IMR-90 (cell line): ENCODE measurements at regions not wholly inside any gene's neighbourhood (a gene's known extent, or its start where the extent isn't known, plus 50 kb on each side); places are given as distances from the start of the nearest gene placed in this dataset.

ENCODE experiments used
- ATAC-seq: fragments of 200-7000 bp; cut with Tn5 transposase; 2 replicates; pipeline ENCODE4 v1.9.1; 2020; ENCODE audit warnings: low read depth, mild to moderate bottlenecking, moderate library complexity
- BruUV-seq: library from RNA; stranded (reverse); fragments of 400-500 nt; replicated peaks from 2 replicates; lab custom pipeline; 2021; lab: Mats Ljungman, UMichigan
- CTCF ChIA-PET: fragments of 300-600 bp; formaldehyde crosslinking; extraction: SDS; loops from one replicate; lab custom pipeline; 2021; ENCODE audit warnings: antibody characterized with exemption; lab: Yijun Ruan, JAX
- POLR2A ChIA-PET: fragments of 300-600 bp; sonication (Branson Sonifier 250); formaldehyde crosslinking; loops from one replicate; lab custom pipeline; 2022; ENCODE audit warnings: antibody characterized with exemption; ENCODE audit not compliant: unreplicated experiment; lab: Charles Lee
- DNase-seq: peaks from one replicate; pipeline ENCODE4 v3.0.0; 2013
- H2AFZ ChIP-seq: replicated peaks from 2 replicates; pipeline ENCODE3; 2013; ENCODE audit warnings: low read length, mild to moderate bottlenecking; ENCODE audit not compliant: poor library complexity
- H2AK5ac ChIP-seq: 2 replicates; pipeline ENCODE4 v1.6.1; 2013; ENCODE audit warnings: low read depth, low read length, inconsistent platforms
- H2AK9ac ChIP-seq: replicated peaks from 2 replicates; pipeline ENCODE3; 2013; ENCODE audit warnings: mild to moderate bottlenecking, low read depth, low read length, moderate library complexity; ENCODE audit not compliant: poor library complexity
- H2BK120ac ChIP-seq: 2 replicates; pipeline ENCODE4 v1.6.1; 2013; ENCODE audit warnings: low read depth, low read length, inconsistent platforms
- H2BK15ac ChIP-seq: 3 replicates; pipeline ENCODE4 v1.6.1; 2013; ENCODE audit warnings: low read depth, low read length, inconsistent platforms
- H2BK20ac ChIP-seq: 2 replicates; pipeline ENCODE4 v1.6.1; 2013; ENCODE audit warnings: low read depth, mild to moderate bottlenecking, inconsistent platforms, low read length, moderate library complexity
- H2BK5ac ChIP-seq: 2 replicates; pipeline ENCODE4 v1.6.1; 2013; ENCODE audit warnings: mild to moderate bottlenecking, low read depth, low read length, inconsistent platforms; ENCODE audit not compliant: poor library complexity, severe bottlenecking
- H3K14ac ChIP-seq: replicated peaks from 2 replicates; pipeline ENCODE4 v1.6.1; 2013; ENCODE audit warnings: low read depth, low read length, inconsistent platforms
- H3K18ac ChIP-seq: 2 replicates; pipeline ENCODE4 v1.6.1; 2013; ENCODE audit warnings: low read depth, low read length, control low read depth
- H3K23ac ChIP-seq: 2 replicates; pipeline ENCODE4 v1.6.1; 2013; ENCODE audit warnings: low read depth, low read length, inconsistent platforms
- H3K27ac ChIP-seq: 2 replicates; pipeline ENCODE4 v1.5.1; 2013; ENCODE audit warnings: mild to moderate bottlenecking, control low read depth, low read length; ENCODE audit not compliant: insufficient read depth
- H3K27me3 ChIP-seq: 2 replicates; pipeline ENCODE4 v1.6.1; 2013; ENCODE audit warnings: low read length; ENCODE audit not compliant: control insufficient read depth, insufficient read depth
- H3K36me3 ChIP-seq: 2 replicates; pipeline ENCODE4 v1.6.1; 2013; ENCODE audit warnings: low read length, mixed read lengths; ENCODE audit not compliant: control insufficient read depth, insufficient read depth
- H3K4ac ChIP-seq: 2 replicates; pipeline ENCODE4 v1.6.1; 2013; ENCODE audit warnings: low read depth, low read length, inconsistent platforms
- H3K4me1 ChIP-seq: 2 replicates; pipeline ENCODE4 v1.6.1; 2013; ENCODE audit warnings: low read length, mixed read lengths; ENCODE audit not compliant: control insufficient read depth, insufficient read depth
- H3K4me2 ChIP-seq: 2 replicates; pipeline ENCODE4 v1.6.1; 2013; ENCODE audit warnings: low read depth, mild to moderate bottlenecking, control low read depth, low read length, moderate library complexity
- H3K4me3 ChIP-seq: 2 replicates; pipeline ENCODE4 v1.5.1; 2013; ENCODE audit warnings: low read depth, mild to moderate bottlenecking, control low read depth, low read length, moderate library complexity; ENCODE audit not compliant: insufficient read depth
- H3K56ac ChIP-seq: 2 replicates; pipeline ENCODE4 v1.6.1; 2013; ENCODE audit warnings: low read length, inconsistent platforms; ENCODE audit not compliant: insufficient read depth; ENCODE audit errors: extremely low read depth
- H3K79me1 ChIP-seq, 2 experiments: 2 replicates each; pipeline ENCODE4 v1.6.1; 2013; ENCODE audit warnings: low read length in 2 of 2, inconsistent platforms in 1 of 2, low read depth in 1 of 2
- H3K9ac ChIP-seq: 2 replicates; pipeline ENCODE4 v1.6.1; 2013; ENCODE audit warnings: low read depth, low read length, control low read depth
- H3K9me1 ChIP-seq: 2 replicates; pipeline ENCODE4 v1.6.1; 2013; ENCODE audit warnings: low read length, inconsistent platforms; ENCODE audit not compliant: insufficient read depth
- H3K9me3 ChIP-seq: 2 replicates; pipeline ENCODE4 v1.6.1; 2013; ENCODE audit warnings: low read length; ENCODE audit not compliant: control insufficient read depth, insufficient read depth
- H4K20me1 ChIP-seq: 2 replicates; pipeline ENCODE4 v1.6.1; 2013; ENCODE audit warnings: low read length, inconsistent platforms; ENCODE audit not compliant: insufficient read depth
- H4K5ac ChIP-seq: 2 replicates; pipeline ENCODE4 v1.6.1; 2013; ENCODE audit warnings: mild to moderate bottlenecking, low read depth, low read length, control low read depth
- H4K8ac ChIP-seq, 2 experiments: 2 replicates each; pipeline ENCODE4 v1.6.1; 2013; ENCODE audit warnings: low read depth in 2 of 2, low read length in 2 of 2, control low read depth in 1 of 2, inconsistent platforms in 1 of 2
- H4K91ac ChIP-seq: 2 replicates; pipeline ENCODE4 v1.6.1; 2013; ENCODE audit warnings: low read depth, low read length, inconsistent platforms; ENCODE audit not compliant: insufficient read depth
- BHLHE40 ChIP-seq: fragments of 150-350 bp; IDR thresholded peaks from 2 replicates; pipeline ENCODE4 v1.6.1; 2016; ENCODE audit warnings: mild to moderate bottlenecking, low read depth, low read length
- CEBPB ChIP-seq: IDR thresholded peaks from 2 replicates; pipeline ENCODE4 v1.6.1; 2012; ENCODE audit warnings: low read depth, low read length, improper control_type of control experiment
- CHD1 ChIP-seq: IDR thresholded peaks from 2 replicates; pipeline ENCODE4 v1.6.1; 2012; ENCODE audit warnings: low read depth, low read length, improper control_type of control experiment
- CTCF ChIP-seq: conservative IDR thresholded peaks from 2 replicates; pipeline ENCODE4 v1.5.1; 2012; ENCODE audit warnings: mild to moderate bottlenecking, low read depth, low read length, improper control_type of control experiment
- ELK1 ChIP-seq: fragments of 150-350 bp; IDR thresholded peaks from 2 replicates; pipeline ENCODE4 v1.6.1; 2016; ENCODE audit warnings: low read depth, mild to moderate bottlenecking, low read length, moderate library complexity, borderline replicate concordance
- FOS ChIP-seq: fragments of 150-350 bp; IDR thresholded peaks from 2 replicates; pipeline ENCODE4 v1.6.1; 2016; ENCODE audit warnings: low read depth, low read length
- MAFK ChIP-seq: IDR thresholded peaks from 2 replicates; pipeline ENCODE4 v1.6.1; 2012; ENCODE audit warnings: low read depth, low read length, improper control_type of control experiment
- MAZ ChIP-seq: IDR thresholded peaks from 2 replicates; pipeline ENCODE4 v1.6.1; 2012; ENCODE audit warnings: low read depth, mild to moderate bottlenecking, low read length, improper control_type of control experiment, moderate library complexity, borderline replicate concordance
- MXI1 ChIP-seq: IDR thresholded peaks from 2 replicates; pipeline ENCODE4 v1.6.1; 2012; ENCODE audit warnings: low read depth, mild to moderate bottlenecking, low read length, moderate library complexity, borderline replicate concordance
- NFE2L2 ChIP-seq: fragments of 150-350 bp; IDR thresholded peaks from 2 replicates; pipeline ENCODE4 v1.6.1; 2016; ENCODE audit warnings: low read depth, mild to moderate bottlenecking, low read length
- POLR2A ChIP-seq: IDR thresholded peaks from 2 replicates; pipeline ENCODE4 v1.6.1; 2012; ENCODE audit warnings: mild to moderate bottlenecking, low read depth, low read length
- RAD21 ChIP-seq: IDR thresholded peaks from 2 replicates; pipeline ENCODE4 v1.6.1; 2012; ENCODE audit warnings: low read length, improper control_type of control experiment
- RCOR1 ChIP-seq: IDR thresholded peaks from 2 replicates; pipeline ENCODE4 v1.6.1; 2012; ENCODE audit warnings: mild to moderate bottlenecking, low read length, improper control_type of control experiment; ENCODE audit not compliant: insufficient replicate concordance
- RFX5 ChIP-seq: IDR thresholded peaks from 2 replicates; pipeline ENCODE4 v1.8.0; 2012; ENCODE audit warnings: low read depth, mild to moderate bottlenecking, low read length, moderate library complexity
- SMC3 ChIP-seq: fragments of 150-350 bp; IDR thresholded peaks from 2 replicates; pipeline ENCODE4 v1.6.1; 2016; ENCODE audit warnings: low read depth, mild to moderate bottlenecking, antibody characterized with exemption, low read length, moderate library complexity
- USF2 ChIP-seq: fragments of 150-350 bp; IDR thresholded peaks from 2 replicates; pipeline ENCODE4 v1.6.1; 2017; ENCODE audit warnings: mild to moderate bottlenecking, antibody characterized with exemption, low read length, low read depth
- WGBS, 2 experiments: methylation state at CpG; one replicate each; pipeline versions ENCODE4 v1.1.5 to v1.1.7; 2013; ENCODE audit warnings: missing lambda C conversion rate in 2 of 2; ENCODE audit not compliant: insufficient read length in 1 of 2; ENCODE audit errors: extremely low coverage in 2 of 2; 5-methylcytosine and 5-hydroxymethylcytosine counted together
- dilution Hi-C: fragments of 300-500 bp; cut with HindIII; formaldehyde crosslinking; loops from one replicate; pipeline ENCODE4 v1.14.3; 2018; ENCODE audit warnings: low sequenced_read_pairs; ENCODE audit not compliant: unreplicated experiment
- in situ Hi-C: fragments of 300-500 bp; cut with MboI; formaldehyde crosslinking; loops from 3 replicates; pipeline ENCODE4 v1.14.3; 2019; ENCODE audit warnings: low sequenced_read_pairs, inconsistent platforms, mixed read lengths
- intact Hi-C: fragments of 100-400 bp; cut with micrococcal nuclease; formaldehyde crosslinking; loops from 2 replicates; pipeline ENCODE4 v1.10.0; 2022

- no peak overlapping the region for H4K91ac ChIP-seq
- H3K23ac ChIP-seq = no peak overlapping the region
- POLR2A ChIA-PET = no interaction called here
- H2BK5ac ChIP-seq = no peak overlapping the region
- H2AK5ac ChIP-seq = no peak overlapping the region
- no peak overlapping the region for H2AK9ac ChIP-seq
- no peak overlapping the region for H3K56ac ChIP-seq
- H3K4me2 ChIP-seq = no peak overlapping the region
- CTCF ChIA-PET = no interaction called here
- H3K4me3 ChIP-seq = no peak overlapping the region
- H3K27ac ChIP-seq = no peak overlapping the region
- H2BK120ac ChIP-seq = no peak overlapping the region
- H2AFZ ChIP-seq = no peak overlapping the region
- BruUV-seq = no TSS peak
- no peaks in the 10 kb centered on the region for H3K9me1 ChIP-seq
- H3K14ac ChIP-seq = no peak overlapping the region
- TF ChIP-seq RAD21 (no peak), USF2 (no peak), RCOR1 (no peak), ELK1 (no peak), MXI1 (no peak), NFE2L2 (no peak), RFX5 (no peak), CEBPB (no peak), POLR2A (no peak), MAZ (no peak), SMC3 (no peak), BHLHE40 (no peak), CHD1 (no peak), MAFK (no peak), FOS (no peak), CTCF (no peak)
- no peaks in the 10 kb centered on the region for H3K4me1 ChIP-seq
- H3K18ac ChIP-seq = no peak overlapping the region
- no peak overlapping the region for H3K9ac ChIP-seq
- no peak overlapping the region for H2BK20ac ChIP-seq
- H3K4ac ChIP-seq = no peak overlapping the region
- no peak for DNase-seq
- no peaks in the 10 kb centered on the region for H3K27me3 ChIP-seq
- in situ Hi-C loops (no loop called here), intact Hi-C loops (no loop called here), dilution Hi-C loops (no loop called here)
- H3K36me3 ChIP-seq = no peaks in the 10 kb centered on the region
- no peaks in the 10 kb centered on the region for H3K79me1 ChIP-seq
- no peak overlapping the region for H4K8ac ChIP-seq
- no peak overlapping the region for H2BK15ac ChIP-seq
- 60% methylated on average over 1 of the region's 4 CpGs; no CpG with 5 or more reads in 1 of the 2 experiments for WGBS, 2 experiments
- no peak overlapping the region for H4K5ac ChIP-seq
- no peaks in the 10 kb centered on the region; the same call in 1 of the 2 replicates for H3K9me3 ChIP-seq
- no peaks in the 10 kb centered on the region for H4K20me1 ChIP-seq
- no peak for ATAC-seq
Measured at GRCh38 chr16:54630284-54630967, 300.2 kb upstream of the IRX5 start.
